ENCODE measurements at regions not wholly inside any gene's neighbourhood (a gene's known extent, or its start where the extent isn't known, plus 50 kb on each side); places are given as distances from the start of the nearest gene placed in this dataset.

DNA sequence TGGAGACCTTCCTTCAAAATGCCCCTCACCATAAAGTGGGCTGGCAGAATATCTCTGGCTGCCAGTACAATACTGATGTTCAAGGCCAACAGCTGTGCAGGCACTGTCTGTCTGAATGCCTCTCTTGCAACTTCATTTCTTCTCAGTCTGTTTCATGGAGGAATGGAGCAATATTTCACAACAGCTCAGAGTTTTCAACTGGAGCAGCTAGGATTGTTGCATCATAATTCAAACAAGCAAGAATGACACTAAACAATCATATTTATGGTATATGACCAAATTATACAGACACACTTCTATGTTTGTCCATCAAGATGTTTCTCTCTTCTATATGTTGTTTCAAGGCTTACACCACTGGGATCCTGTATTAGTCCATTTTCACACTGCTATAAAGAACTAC lies 444.2 kb downstream of the LRATD1 start:
- DNase-seq (ENCODE audit: low read depth in 1 of 2, low spot score in 1 of 2) = no peak

DNA sequence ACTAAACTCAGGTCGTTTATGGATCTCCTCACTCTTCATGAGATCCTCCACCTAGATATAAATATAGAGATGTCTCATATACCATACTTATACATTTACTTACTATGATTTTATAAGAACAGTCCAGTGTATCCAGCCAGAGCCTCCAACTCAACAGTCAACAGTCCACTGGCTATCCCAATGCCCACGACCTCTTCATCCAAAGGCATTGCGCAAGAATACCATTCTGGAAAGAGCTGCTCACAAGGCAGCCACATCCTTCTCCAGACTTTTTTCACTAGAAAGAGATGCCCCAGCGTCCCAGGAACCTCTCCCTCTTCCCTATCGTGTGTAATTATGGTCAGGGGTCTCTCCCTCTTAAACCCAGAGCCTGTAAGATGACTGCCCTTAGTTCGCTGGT lies 448.8 kb downstream of the LRATD1 start:
- DNase-seq (ENCODE audit: low read depth in 1 of 2, low spot score in 1 of 2) = no peak

DNA sequence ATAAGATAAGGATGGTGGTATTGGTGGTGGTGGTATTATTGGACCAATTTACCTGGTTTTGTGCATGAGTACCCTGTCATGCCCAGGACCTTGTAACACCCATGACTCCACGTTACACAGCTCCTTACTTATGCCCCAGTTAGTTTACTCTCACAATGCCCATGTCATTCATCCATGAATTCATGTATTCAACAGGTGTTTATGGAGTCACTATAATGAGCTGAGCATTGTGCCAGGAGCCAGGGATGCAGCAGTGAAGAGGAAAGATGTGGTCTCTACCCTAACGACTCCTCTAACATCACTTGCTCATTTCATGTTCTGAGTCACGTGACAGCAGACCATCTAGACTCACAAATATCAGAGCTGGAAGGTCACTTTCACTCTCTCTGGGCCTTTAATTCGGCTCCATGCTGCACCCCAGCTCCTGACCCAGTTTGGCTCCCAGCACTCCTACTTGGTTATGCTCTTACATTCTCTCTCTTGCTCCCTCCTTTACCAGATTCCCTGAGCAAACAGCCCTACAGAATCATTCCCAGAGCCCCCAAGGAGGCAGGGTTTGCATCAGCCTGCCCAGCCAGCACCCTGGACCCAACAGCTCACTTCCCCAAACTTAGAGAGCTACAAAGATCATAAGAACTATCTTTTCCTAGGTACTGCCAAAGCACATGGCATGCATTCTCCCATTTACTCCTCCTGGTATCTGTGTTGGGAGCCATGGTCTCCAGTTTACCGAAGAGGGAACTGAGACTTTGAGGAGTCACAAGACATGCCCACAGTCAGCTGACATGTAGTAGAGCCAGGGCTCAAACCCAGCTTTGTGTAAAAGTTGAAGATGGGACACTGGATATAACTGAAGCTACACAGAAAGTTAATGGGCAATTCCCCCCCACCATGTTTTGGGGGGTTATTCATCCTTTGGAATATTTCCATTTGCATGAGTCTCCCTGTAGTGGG lies 449.9 kb downstream of the LRATD1 start:
- DNase-seq (ENCODE audit: low read depth in 1 of 2, low spot score in 1 of 2) = no peak

DNA sequence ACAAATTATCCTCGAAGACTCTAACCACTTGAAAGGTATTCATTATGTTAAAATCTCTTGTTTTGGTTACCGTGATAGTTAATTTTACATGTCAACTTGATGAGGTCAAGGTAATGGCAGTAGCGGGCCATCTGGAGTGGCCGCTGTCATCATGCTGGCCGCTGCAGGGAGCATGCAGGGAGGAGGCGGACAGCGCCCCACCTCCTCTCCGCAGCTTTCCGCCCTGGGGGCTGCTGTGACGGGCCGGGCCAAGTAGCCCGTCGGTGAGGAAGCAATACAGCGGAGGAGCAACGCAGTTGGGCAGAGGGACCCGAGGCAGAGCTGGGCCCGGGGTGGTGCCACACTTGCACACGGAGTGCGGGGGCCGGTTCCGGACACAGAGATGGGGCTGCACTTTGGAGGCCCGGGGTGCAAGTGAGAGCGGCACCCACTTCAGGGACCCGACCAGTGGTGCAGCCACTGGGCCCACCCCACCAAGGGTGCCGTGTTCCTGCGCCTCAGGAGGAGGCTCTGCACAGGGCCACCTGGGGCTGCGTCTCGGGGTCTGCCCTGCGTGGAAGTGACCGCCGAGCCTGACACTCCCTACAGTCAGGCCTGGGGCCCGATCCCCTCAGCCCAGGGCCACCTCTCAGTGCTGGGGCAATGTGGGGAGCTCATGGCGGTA lies 452.4 kb downstream of the LRATD1 start:
- DNase-seq (ENCODE audit: low read depth in 1 of 2, low spot score in 1 of 2) = no peak

DNA sequence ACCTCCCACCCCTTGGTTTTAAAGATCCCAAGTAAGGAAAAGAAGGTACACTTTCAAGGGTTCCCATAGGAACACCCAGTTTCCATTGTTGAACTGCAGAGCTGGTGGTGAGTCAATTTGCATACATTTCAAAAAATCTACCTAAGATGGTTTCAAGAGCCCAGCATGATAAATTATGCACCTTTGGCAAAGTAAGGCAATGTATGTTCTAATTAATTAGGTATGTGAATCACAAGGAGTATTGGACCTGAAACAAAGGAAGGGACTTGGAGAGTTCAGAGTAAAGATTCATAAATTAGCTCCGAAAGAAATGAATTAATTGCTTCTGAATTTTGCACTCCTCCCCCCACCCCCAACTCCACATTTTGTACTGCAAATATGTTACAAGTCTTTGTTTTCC lies 459.7 kb downstream of the LRATD1 start:
- DNase-seq (ENCODE audit: low read depth in 1 of 2, low spot score in 1 of 2) = no peak

DNA sequence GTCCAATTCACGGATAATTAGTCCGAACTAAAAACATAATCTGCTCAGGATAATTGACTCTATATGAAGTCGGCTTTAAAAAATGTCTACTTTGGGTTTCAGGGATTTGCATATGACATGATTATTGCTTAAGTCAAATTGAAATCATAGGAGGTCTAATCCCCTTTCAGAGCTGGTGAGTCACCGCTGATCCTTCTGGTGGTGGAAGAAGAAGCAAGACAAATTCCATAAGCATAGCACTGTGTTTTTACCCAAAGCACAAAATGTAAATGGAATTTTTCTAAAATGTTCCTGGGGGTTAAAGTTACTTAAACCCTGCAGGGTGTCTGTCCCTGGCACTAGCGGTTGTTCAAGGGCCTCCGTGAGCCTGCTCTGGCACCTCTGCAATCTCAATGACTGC lies 460.2 kb downstream of the LRATD1 start:
- DNase-seq (ENCODE audit: low read depth in 1 of 2, low spot score in 1 of 2) = no peak

DNA sequence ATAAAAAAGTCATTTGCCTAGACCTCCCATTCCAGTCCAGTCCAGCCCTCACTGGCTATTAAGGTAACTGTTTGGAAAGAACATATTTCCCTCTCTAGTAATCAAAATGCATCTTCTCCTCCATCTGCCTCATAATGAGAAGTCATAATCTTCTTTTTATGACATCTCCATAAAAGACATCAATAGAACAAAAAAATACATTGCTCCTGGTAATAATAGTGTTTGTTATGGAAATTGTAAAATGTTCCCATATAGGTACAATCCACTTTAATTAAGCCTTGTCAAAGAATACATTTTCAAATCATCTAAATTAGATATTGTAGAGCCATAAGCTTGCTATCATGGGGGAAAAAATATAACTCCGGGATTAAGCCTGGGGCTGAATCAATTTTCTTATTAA lies 461.6 kb downstream of the LRATD1 start:
- no peak for DNase-seq (ENCODE audit: low read depth in 1 of 2, low spot score in 1 of 2)

DNA sequence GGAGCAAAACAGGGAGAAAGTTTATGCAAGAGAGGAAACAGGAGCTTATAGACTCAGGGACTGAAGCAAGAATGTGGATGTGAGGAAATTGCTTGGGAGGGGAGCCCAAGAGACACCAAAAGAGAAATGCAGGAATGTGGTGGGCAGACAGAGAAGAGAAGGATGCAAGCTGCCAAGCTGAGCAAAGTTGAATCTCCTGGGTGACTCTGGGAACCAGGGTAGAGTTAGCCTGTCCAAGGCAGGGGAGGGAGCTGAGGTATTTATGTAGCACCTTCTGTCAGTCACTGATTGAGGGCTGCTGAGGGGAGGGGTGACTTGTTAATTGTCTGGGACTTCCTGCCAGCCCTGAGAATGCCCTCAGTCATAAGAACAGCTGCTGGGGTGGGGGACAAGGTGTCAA lies 464.3 kb downstream of the NBAS start:
- DNase-seq (ENCODE audit: low read depth in 1 of 2, low spot score in 1 of 2) = no peak

DNA sequence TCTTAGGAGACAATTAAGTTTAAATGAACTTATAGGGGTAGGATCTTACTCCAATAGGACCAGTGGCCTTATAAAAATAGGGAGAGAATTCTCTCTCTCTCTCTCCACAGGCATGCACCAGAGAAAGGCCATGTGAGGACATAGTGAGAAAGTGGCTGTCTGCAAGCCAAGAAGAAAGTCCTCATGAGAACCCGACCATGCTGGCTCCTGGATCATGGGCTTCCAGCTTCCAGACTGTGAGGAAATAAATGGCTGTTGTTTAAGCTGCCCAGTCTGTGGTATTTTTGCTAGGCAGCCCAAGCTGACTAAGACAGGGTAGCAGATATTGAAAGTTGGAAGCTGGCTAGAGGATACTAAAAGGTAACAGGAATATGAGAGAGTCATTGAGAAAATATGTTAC lies 454.0 kb downstream of the NBAS start:
- DNase-seq (ENCODE audit: low read depth in 1 of 2, low spot score in 1 of 2) = no peak

DNA sequence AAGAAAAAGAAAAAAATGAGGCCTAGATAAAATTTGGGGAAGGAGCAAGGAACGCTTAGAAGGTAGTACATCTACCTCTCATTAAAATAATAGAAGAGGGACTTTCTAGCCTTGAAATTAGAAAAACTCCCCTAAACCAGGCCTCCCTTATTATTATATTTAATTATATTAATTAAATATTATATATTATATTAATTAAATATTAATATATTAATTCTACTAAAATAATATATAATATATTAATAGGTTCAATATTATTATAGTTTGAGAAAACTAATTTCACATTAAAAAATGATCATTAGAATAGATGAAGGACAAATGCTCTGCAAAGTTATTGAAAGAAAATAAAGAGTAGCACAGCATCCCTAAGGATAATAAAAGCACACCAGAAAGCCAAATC lies 449.4 kb downstream of the NBAS start:
- no peak for DNase-seq (ENCODE audit: low read depth in 1 of 2, low spot score in 1 of 2)

DNA sequence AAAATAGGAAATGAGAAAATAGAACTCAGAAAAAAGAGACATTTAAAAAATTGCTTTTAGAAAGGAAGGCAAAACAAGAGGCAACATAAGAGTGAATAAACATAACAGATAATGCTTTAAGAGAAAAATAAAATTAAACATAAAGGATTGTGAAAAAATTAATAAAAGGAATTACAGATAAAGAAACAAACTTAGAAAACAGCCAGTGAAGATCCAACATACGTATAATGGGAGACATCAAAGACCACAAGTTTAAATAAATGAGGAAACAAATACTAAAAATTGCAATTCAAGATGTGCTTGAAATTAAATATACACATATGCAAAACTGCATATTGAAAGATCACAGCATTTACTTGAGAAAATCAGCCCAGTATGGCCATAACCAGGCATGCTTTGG lies 448.9 kb downstream of the NBAS start:
- DNase-seq (ENCODE audit: low read depth in 1 of 2, low spot score in 1 of 2) = no peak

DNA sequence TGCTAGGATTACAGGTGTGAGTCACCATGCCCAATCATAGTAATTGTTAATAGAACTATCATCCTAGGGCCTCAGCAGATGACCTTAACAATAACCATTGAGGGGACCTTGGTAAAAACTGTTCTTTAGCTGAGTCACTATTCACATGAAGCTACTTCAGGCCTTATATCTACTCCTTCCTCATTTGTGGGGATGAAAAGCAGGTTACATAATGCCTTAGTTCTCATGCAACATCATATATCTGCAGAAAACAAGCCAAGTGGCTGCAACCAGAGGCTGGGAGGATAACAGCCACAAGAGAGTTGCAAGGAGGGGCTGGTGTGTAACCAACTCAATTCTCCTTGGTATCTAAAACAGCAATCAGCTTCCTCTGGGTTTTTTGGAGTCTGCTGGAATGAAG lies 445.4 kb downstream of the NBAS start:
- DNase-seq (ENCODE audit: low read depth in 1 of 2, low spot score in 1 of 2) = no peak

DNA sequence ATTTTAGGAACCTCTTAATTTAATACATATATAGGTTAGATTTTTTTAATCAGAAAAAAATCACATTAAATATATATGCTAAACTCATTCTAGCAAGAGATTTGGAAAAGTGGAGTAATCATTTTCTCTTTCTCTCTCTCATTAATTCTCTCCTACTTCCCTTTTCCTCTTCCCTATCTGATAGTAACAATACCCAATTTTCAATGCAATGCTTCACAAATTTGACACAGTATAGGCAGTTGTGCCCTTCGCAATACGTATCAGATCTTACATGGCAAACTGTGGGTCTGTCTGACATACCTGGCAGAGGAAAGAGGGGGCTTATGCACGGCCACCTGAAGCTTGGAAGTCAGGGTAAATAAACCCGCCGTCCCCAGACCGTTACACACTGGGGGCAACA lies 444.3 kb downstream of the NBAS start:
- no peak for DNase-seq (ENCODE audit: low read depth in 1 of 2, low spot score in 1 of 2)

Data from activated CD4-positive, alpha-beta T cell treated with anti-CD3 and anti-CD28 coated beads, Interleukin-2, amount 50 U/mL, for 24 hours (primary cell).